Smooth muscle cell of the brain vasculature (primary cell): ENCODE measurements at regions not wholly inside any gene's neighbourhood (a gene's known extent, or its start where the extent isn't known, plus 50 kb on each side); places are given as distances from the start of the nearest gene placed in this dataset.
"Not testable (repeated sequence)": the region's sequence is repeated elsewhere in the genome, so short reads cannot be mapped to it uniquely, and the experiment has no call there.

Source experiments
- DNase-seq: peaks from one replicate; pipeline ENCODE4 v3.0.0-alpha.2; 2012; ENCODE audit warnings: low read depth, low spot score

DNA sequence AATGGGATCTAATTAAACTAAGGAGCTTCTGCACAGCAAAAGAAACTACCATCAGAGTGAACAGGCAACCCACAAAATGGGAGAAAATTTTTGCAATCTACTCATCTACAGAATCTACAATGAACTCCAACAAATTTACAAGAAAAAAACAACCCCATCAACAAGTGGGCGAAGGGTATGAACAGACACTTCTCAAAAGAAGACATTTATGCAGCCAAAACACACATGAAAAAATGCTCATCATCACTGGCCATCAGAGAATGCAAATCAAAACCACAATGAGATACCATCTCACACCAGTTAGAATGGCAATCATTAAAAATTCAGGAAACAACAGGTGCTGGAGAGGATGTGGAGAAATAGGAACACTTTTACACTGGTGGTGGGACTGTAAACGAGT lies 55.6 kb upstream of the MAN1A1 start:
- not testable (repeated sequence) for DNase-seq
